ENCODE measurements at regions not wholly inside any gene's neighbourhood (a gene's known extent, or its start where the extent isn't known, plus 50 kb on each side); places are given as distances from the start of the nearest gene placed in this dataset.

GRCh38 chr15:61729646-61730045 lies 330.6 kb downstream of the VPS13C start:
- Histone ChIP-seq H3K4me2 (ENCODE audit: control insufficient read depth, insufficient read depth) (no peak overlapping the region), H2AFZ (ENCODE audit: control insufficient read depth, low read depth, low read length) (no peak overlapping the region), H3K27ac (ENCODE audit: control insufficient read depth, insufficient read depth) (no peak overlapping the region), H3K9me3 (replicated peaks; ENCODE audit: control insufficient read depth, insufficient read depth, low read length) (no peaks in the 10 kb centered on the region), H3K9ac (ENCODE audit: control insufficient read depth, insufficient read depth, low read length) (no peak overlapping the region), H3K36me3 (ENCODE audit: control insufficient read depth in 2 of 2, insufficient read depth in 2 of 2, low read length in 1 of 2) (no peaks in the 10 kb centered on the region), H4K20me1 (ENCODE audit: control insufficient read depth, insufficient read depth) (no peaks in the 10 kb centered on the region), H3K27me3 (replicated peaks in 1 of 2; ENCODE audit: control insufficient read depth in 2 of 2, insufficient read depth in 2 of 2, low read length in 1 of 2) (no peaks in the 10 kb centered on the region; a peak in 3 of 4 replicates), H3K4me3 (no peak overlapping the region), H3K4me1 (ENCODE audit: control insufficient read depth, insufficient read depth, low read length) (no peaks in the 10 kb centered on the region), H3K79me2 (ENCODE audit: control insufficient read depth, insufficient read depth, low read length) (no peaks in the 10 kb centered on the region)
- SMC1A ChIA-PET (ENCODE audit: uncharacterized antibody, unreplicated experiment), result no interaction called here
- 14% methylated on average over 2 of the region's 2 CpGs for WGBS (ENCODE audit: insufficient coverage, insufficient replicate concordance, low lambda C conversion rate, missing lambda C conversion rate)
- TF ChIP-seq USF1 (IDR thresholded peaks at IDR 0.05; ENCODE audit: borderline replicate concordance, extremely low read length, insufficient read depth, low read depth, low read length) (no peak), TCF3 (IDR thresholded peaks at IDR 0.05; ENCODE audit: borderline replicate concordance, insufficient read depth, low read depth, low read length) (no peak), ZZZ3 (IDR thresholded peaks at IDR 0.05; ENCODE audit: control insufficient read depth, insufficient read length, low read depth) (no peak), POLR2AphosphoS2 (IDR thresholded peaks at IDR 0.05; ENCODE audit: low read depth, low read length) (no peak), ATF3 (IDR thresholded peaks at IDR 0.05; ENCODE audit: borderline replicate concordance, extremely low read depth, low read depth, low read length) (no peak), MAX (IDR thresholded peaks at IDR 0.05; ENCODE audit: low read depth, low read length) (no peak), IKZF2 (IDR thresholded peaks at IDR 0.05) (no peak), EP300 (IDR thresholded peaks at IDR 0.05; ENCODE audit: borderline replicate concordance in 1 of 2, control insufficient read depth in 1 of 2, low read depth in 2 of 2, low read length in 2 of 2) (no peak), SMC3 (IDR thresholded peaks at IDR 0.05; ENCODE audit: borderline replicate concordance, low read length) (no peak), FOS (IDR thresholded peaks at IDR 0.05; ENCODE audit: borderline replicate concordance, extremely low read depth, insufficient read length) (no peak), PAX8 (IDR thresholded peaks at IDR 0.05) (no peak), HDAC2 (IDR thresholded peaks at IDR 0.05) (no peak), NFIC (IDR thresholded peaks at IDR 0.05; ENCODE audit: low read depth, low read length) (no peak), SIN3A (IDR thresholded peaks at IDR 0.05; ENCODE audit: low read depth, low read length) (no peak), ESRRA (IDR thresholded peaks at IDR 0.05; ENCODE audit: low read length) (no peak)
- TF ChIP-seq, protein P1, sequence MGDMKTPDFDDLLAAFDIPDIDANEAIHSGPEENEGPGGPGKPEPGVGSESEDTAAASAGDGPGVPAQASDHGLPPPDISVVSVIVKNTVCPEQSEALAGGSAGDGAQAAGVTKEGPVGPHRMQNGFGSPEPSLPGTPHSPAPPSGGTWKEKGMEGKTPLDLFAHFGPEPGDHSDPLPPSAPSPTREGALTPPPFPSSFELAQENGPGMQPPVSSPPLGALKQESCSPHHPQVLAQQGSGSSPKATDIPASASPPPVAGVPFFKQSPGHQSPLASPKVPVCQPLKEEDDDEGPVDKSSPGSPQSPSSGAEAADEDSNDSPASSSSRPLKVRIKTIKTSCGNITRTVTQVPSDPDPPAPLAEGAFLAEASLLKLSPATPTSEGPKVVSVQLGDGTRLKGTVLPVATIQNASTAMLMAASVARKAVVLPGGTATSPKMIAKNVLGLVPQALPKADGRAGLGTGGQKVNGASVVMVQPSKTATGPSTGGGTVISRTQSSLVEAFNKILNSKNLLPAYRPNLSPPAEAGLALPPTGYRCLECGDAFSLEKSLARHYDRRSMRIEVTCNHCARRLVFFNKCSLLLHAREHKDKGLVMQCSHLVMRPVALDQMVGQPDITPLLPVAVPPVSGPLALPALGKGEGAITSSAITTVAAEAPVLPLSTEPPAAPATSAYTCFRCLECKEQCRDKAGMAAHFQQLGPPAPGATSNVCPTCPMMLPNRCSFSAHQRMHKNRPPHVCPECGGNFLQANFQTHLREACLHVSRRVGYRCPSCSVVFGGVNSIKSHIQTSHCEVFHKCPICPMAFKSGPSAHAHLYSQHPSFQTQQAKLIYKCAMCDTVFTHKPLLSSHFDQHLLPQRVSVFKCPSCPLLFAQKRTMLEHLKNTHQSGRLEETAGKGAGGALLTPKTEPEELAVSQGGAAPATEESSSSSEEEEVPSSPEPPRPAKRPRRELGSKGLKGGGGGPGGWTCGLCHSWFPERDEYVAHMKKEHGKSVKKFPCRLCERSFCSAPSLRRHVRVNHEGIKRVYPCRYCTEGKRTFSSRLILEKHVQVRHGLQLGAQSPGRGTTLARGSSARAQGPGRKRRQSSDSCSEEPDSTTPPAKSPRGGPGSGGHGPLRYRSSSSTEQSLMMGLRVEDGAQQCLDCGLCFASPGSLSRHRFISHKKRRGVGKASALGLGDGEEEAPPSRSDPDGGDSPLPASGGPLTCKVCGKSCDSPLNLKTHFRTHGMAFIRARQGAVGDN (IDR thresholded peaks at IDR 0.05), result no peak
- TF ChIP-seq, protein P2, sequence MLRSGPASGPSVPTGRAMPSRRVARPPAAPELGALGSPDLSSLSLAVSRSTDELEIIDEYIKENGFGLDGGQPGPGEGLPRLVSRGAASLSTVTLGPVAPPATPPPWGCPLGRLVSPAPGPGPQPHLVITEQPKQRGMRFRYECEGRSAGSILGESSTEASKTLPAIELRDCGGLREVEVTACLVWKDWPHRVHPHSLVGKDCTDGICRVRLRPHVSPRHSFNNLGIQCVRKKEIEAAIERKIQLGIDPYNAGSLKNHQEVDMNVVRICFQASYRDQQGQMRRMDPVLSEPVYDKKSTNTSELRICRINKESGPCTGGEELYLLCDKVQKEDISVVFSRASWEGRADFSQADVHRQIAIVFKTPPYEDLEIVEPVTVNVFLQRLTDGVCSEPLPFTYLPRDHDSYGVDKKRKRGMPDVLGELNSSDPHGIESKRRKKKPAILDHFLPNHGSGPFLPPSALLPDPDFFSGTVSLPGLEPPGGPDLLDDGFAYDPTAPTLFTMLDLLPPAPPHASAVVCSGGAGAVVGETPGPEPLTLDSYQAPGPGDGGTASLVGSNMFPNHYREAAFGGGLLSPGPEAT (IDR thresholded peaks at IDR 0.05; ENCODE audit: low read depth), result no peak
- RAD21 ChIA-PET (ENCODE audit: unreplicated experiment), result no interaction called here
- POLR2A ChIA-PET, result no interaction called here
- in situ Hi-C loops (cut with MboI) (no loop called here), intact Hi-C loops (cut with micrococcal nuclease; ENCODE audit: unreplicated experiment) (no loop called here)
- CTCF ChIA-PET, result no interaction called here
- ATAC-seq, result no peak
- BruUV-seq (replicated peaks), result no TSS peak
- no peak for DNase-seq (ENCODE audit: low read depth, low spot score)
- no peak for FAIRE-seq
